ENCODE measurements at regions not wholly inside any gene's neighbourhood (a gene's known extent, or its start where the extent isn't known, plus 50 kb on each side); places are given as distances from the start of the nearest gene placed in this dataset.

- no peak for TF ChIP-seq CTCF (IDR thresholded peaks at IDR 0.05 in 8 of 11, conservative IDR thresholded peaks at IDR 0.05 in 3 of 11)
- TF ChIP-seq POLR2A (IDR thresholded peaks at IDR 0.05) = no peak
These were observed 452.1 kb downstream of the HDGFL1 start for GRCh38 chr6:23021487-23021886.
